ENCODE measurements at regions not wholly inside any gene's neighbourhood (a gene's known extent, or its start where the extent isn't known, plus 50 kb on each side); places are given as distances from the start of the nearest gene placed in this dataset.

DNA sequence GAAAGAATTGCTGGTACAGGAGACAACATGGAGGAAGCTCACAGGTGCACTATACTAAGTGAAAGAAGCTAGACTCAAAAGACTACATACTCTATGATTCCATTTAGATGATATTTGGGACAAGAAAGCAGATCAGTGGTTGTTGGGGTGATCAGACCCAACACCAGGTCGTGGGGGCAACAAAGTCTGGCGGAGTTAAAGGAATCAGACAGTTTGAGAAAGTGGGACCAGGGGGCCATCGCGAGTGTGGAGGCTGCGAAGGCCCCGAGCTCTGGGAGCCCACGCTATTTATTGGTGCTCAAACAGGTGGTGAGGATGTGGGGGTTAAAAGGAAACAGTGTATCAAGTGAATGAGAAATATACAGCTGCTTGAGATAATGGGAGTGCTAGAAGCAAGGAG is 282.8 kb upstream of the SGK1 start:
- CTCF ChIA-PET = interaction anchor here (0.6 kb wide), 1 partner anchor 427 kb away, joined by 3 read pairs; no protein-coding TSS in a partner anchor
- Mint-ChIP-seq H3K4me1 (no peaks in the 10 kb centered on the region), H3K36me3 (peaks cover 0 to 5% (median 4%) of the 10 kb centered on the region in 5 donors), H3K9me3 (peaks cover 0 to 19% (median 5%) of the 10 kb centered on the region in 11 donors), H3K27ac (no peak overlapping the region), H3K27me3 (peaks cover 0 to 18% (median 0%) of the 10 kb centered on the region in 5 donors), H3K4me3 (no peak overlapping the region)
- no peak for ATAC-seq
- H3K27ac ChIP-seq (ENCODE audit: low read depth, low read length) = no peak overlapping the region
- H3K27me3 ChIP-seq (ENCODE audit: control insufficient read depth in 2 of 2, insufficient read depth in 2 of 2, low read length in 2 of 2) = no peaks in the 10 kb centered on the region
- peaks cover 0 to 4% (median 0%) of the 10 kb centered on the region in 3 experiments for H3K9me3 ChIP-seq (ENCODE audit: control insufficient read depth in 2 of 3, low read length in 3 of 3)
- POLR2A ChIA-PET = no interaction called here
- intact Hi-C loops (cut with micrococcal nuclease) = no loop called here
- no peak overlapping the region for H3K4me3 ChIP-seq (ENCODE audit: low read length)
- no peaks in the 10 kb centered on the region for H3K36me3 ChIP-seq (ENCODE audit: control insufficient read depth in 2 of 3, insufficient read depth in 3 of 3, low read length in 3 of 3)
- H3K4me1 ChIP-seq (ENCODE audit: control insufficient read depth in 2 of 2, insufficient read depth in 2 of 2, low read length in 2 of 2) = no peaks in the 10 kb centered on the region
- DNase-seq = no peak

- POLR2A ChIA-PET = no interaction called here
- Histone ChIP-seq H3K27ac (ENCODE audit: low read depth, low read length) (no peak overlapping the region), H3K4me1 (ENCODE audit: control insufficient read depth in 2 of 2, insufficient read depth in 2 of 2, low read length in 2 of 2) (no peaks in the 10 kb centered on the region), H3K36me3 (ENCODE audit: control insufficient read depth in 2 of 3, insufficient read depth in 3 of 3, low read length in 3 of 3) (no peaks in the 10 kb centered on the region), H3K4me3 (ENCODE audit: low read length) (no peak overlapping the region), H3K27me3 (ENCODE audit: control insufficient read depth in 2 of 2, insufficient read depth in 2 of 2, low read length in 2 of 2) (no peaks in the 10 kb centered on the region), H3K9me3 (ENCODE audit: control insufficient read depth in 2 of 3, low read length in 3 of 3) (peaks cover 0 to 4% (median 0%) of the 10 kb centered on the region in 3 experiments)
- Mint-ChIP-seq H3K27ac (peak overlapping the region in 1 of 9 donors; percentile 10), H3K27me3 (peaks cover 0 to 18% (median 0%) of the 10 kb centered on the region in 5 donors), H3K9me3 (peaks cover 0 to 19% (median 5%) of the 10 kb centered on the region in 11 donors), H3K4me3 (no peak overlapping the region), H3K4me1 (peaks cover 0 to 8% (median 6%) of the 10 kb centered on the region in 7 donors), H3K36me3 (peaks cover 0 to 5% (median 4%) of the 10 kb centered on the region in 5 donors)
- CTCF ChIA-PET = no interaction called here
- DNase-seq (no peak), ATAC-seq (no peak)
- intact Hi-C loops (cut with micrococcal nuclease) = no loop called here
Observed at GRCh38 chr6:134599079-134599478, 281.2 kb upstream of the SGK1 start.

DNA sequence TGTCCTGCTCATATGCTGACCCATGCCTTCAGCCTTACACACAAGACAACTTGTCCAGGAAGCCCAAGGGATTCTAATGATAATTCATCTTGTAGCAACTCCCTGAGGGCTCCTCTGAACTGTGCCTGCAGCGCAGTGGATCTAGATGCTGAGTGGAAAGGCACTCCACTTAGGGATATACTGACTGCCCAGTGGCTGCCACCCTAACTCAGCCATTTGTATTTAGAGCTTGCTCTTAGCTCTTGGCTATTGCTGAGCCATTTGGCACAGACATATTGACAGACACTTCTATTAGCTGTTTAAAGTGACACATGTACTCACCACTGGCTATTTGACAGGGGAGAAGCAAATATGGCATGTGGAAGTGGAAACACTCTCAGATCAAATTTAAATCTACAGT is 278.3 kb upstream of the SGK1 start:
- Histone ChIP-seq H3K4me3 (ENCODE audit: low read length) (no peak overlapping the region), H3K27ac (ENCODE audit: low read depth, low read length) (no peak overlapping the region), H3K4me1 (ENCODE audit: control insufficient read depth in 2 of 2, insufficient read depth in 2 of 2, low read length in 2 of 2) (no peaks in the 10 kb centered on the region), H3K27me3 (ENCODE audit: control insufficient read depth in 2 of 2, insufficient read depth in 2 of 2, low read length in 2 of 2) (no peaks in the 10 kb centered on the region), H3K36me3 (ENCODE audit: control insufficient read depth in 2 of 3, insufficient read depth in 3 of 3, low read length in 3 of 3) (no peaks in the 10 kb centered on the region), H3K9me3 (ENCODE audit: control insufficient read depth in 2 of 3, low read length in 3 of 3) (peaks cover 0 to 4% (median 0%) of the 10 kb centered on the region in 3 experiments)
- DNase-seq = no peak
- peaks cover 0 to 11% (median 5%) of the 10 kb centered on the region in 11 donors for H3K9me3 Mint-ChIP-seq
- ChIA-PET CTCF (no interaction called here), POLR2A (interaction anchor here (0.6 to 0.8 kb wide), 2 partner anchors 13 to 288 kb away, joined by 3 read pairs; no protein-coding TSS in a partner anchor)
- intact Hi-C loops (cut with micrococcal nuclease) = no loop called here
- H3K4me1 Mint-ChIP-seq = peaks cover 0 to 10% (median 7%) of the 10 kb centered on the region in 7 donors
- peaks cover 0 to 10% (median 0%) of the 10 kb centered on the region in 5 donors for H3K27me3 Mint-ChIP-seq
- H3K36me3 Mint-ChIP-seq = peaks cover 0 to 5% (median 2%) of the 10 kb centered on the region in 5 donors
- no peak overlapping the region for H3K4me3 Mint-ChIP-seq
- no peak overlapping the region for H3K27ac Mint-ChIP-seq
- ATAC-seq = no peak

DNA sequence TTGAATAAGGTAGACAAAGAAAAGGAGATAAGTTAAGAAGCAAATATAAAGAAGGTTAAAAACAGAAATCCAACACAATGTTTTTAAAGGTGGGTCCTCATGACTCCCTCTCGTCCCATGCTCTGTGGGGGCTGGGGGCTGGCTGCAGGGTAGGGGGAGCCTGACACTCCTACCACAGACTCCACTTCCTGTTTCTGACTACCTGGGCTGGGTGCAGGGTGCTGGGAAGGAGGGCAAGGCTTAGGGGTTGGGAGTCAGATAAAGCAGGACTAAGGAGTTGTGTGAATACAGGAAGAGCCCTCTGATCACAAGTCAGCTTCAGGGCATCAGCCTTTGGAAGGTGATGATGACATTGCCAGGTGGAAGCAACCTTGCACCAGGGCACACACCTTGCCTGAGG is 277.0 kb upstream of the SGK1 start:
- Mint-ChIP-seq H3K4me1 (peaks cover 0 to 10% (median 7%) of the 10 kb centered on the region in 7 donors), H3K27me3 (peaks cover 0 to 4% (median 0%) of the 10 kb centered on the region in 5 donors), H3K36me3 (no peaks in the 10 kb centered on the region), H3K4me3 (no peak overlapping the region), H3K27ac (peak overlapping the region in 2 of 9 donors; percentile 65 to 66), H3K9me3 (peaks cover 0 to 2% (median 0%) of the 10 kb centered on the region in 11 donors)
- Histone ChIP-seq H3K9me3 (ENCODE audit: control insufficient read depth in 2 of 3, low read length in 3 of 3) (no peaks in the 10 kb centered on the region), H3K4me3 (ENCODE audit: low read length) (no peak overlapping the region), H3K27me3 (ENCODE audit: control insufficient read depth in 2 of 2, insufficient read depth in 2 of 2, low read length in 2 of 2) (no peaks in the 10 kb centered on the region), H3K4me1 (ENCODE audit: control insufficient read depth in 2 of 2, insufficient read depth in 2 of 2, low read length in 2 of 2) (no peaks in the 10 kb centered on the region), H3K36me3 (ENCODE audit: control insufficient read depth in 2 of 3, insufficient read depth in 3 of 3, low read length in 3 of 3) (no peaks in the 10 kb centered on the region), H3K27ac (ENCODE audit: low read depth, low read length) (no peak overlapping the region)
- ChIA-PET POLR2A (no interaction called here), CTCF (no interaction called here)
- intact Hi-C loops (cut with micrococcal nuclease) = no loop called here
- DNase-seq (no peak), ATAC-seq (no peak)

GRCh38 chr6:134593887-134594286 is 276.0 kb upstream of the SGK1 start:
- Histone ChIP-seq H3K27ac (ENCODE audit: low read depth, low read length) (no peak overlapping the region), H3K4me1 (ENCODE audit: control insufficient read depth in 2 of 2, insufficient read depth in 2 of 2, low read length in 2 of 2) (no peaks in the 10 kb centered on the region), H3K4me3 (ENCODE audit: low read length) (no peak overlapping the region), H3K36me3 (ENCODE audit: control insufficient read depth in 2 of 3, insufficient read depth in 3 of 3, low read length in 3 of 3) (no peaks in the 10 kb centered on the region), H3K9me3 (ENCODE audit: control insufficient read depth in 2 of 3, low read length in 3 of 3) (no peaks in the 10 kb centered on the region), H3K27me3 (ENCODE audit: control insufficient read depth in 2 of 2, insufficient read depth in 2 of 2, low read length in 2 of 2) (no peaks in the 10 kb centered on the region)
- Mint-ChIP-seq H3K4me3 (no peak overlapping the region), H3K27me3 (peaks cover 0 to 4% (median 0%) of the 10 kb centered on the region in 5 donors), H3K27ac (no peak overlapping the region), H3K36me3 (no peaks in the 10 kb centered on the region), H3K9me3 (no peaks in the 10 kb centered on the region), H3K4me1 (peaks cover 0 to 10% (median 7%) of the 10 kb centered on the region in 7 donors)
- peak; percentile 67 for ATAC-seq
- no peak for DNase-seq
- intact Hi-C loops (cut with micrococcal nuclease) = no loop called here
- POLR2A ChIA-PET = no interaction called here
- CTCF ChIA-PET = no interaction called here

DNA sequence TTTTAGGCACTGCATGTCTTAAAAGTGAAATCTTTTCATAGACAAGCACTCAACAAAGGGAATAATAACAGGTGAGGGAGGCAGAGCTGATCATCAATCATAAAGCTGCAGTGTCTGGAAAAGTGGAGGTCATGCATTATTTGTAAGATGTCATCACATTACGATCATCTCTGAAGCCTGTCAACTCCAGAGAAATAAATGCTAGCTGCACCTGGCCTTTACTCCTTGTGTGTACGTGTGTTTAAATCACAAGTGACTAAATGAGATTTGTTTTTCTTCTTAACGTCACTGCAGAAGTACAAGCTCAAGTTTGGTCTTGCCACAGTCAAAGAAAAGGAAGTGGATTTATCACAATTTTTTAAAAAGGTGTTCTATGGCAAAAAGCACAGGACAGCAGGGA is 275.5 kb upstream of the SGK1 start:
- intact Hi-C loops (cut with micrococcal nuclease) = no loop called here

GRCh38 chr6:134593024-134593423 is 275.1 kb upstream of the SGK1 start:
- peaks cover 0 to 8% (median 0%) of the 10 kb centered on the region in 5 donors for H3K27me3 Mint-ChIP-seq

More for the DNA sequence above, 275.5 kb upstream of the SGK1 start:
- no peaks in the 10 kb centered on the region for H3K36me3 Mint-ChIP-seq
- Histone ChIP-seq H3K4me3 (ENCODE audit: low read length) (no peak overlapping the region), H3K4me1 (ENCODE audit: control insufficient read depth in 2 of 2, insufficient read depth in 2 of 2, low read length in 2 of 2) (no peaks in the 10 kb centered on the region), H3K27me3 (ENCODE audit: control insufficient read depth in 2 of 2, insufficient read depth in 2 of 2, low read length in 2 of 2) (no peaks in the 10 kb centered on the region), H3K27ac (ENCODE audit: low read depth, low read length) (no peak overlapping the region), H3K9me3 (ENCODE audit: control insufficient read depth in 2 of 3, low read length in 3 of 3) (no peaks in the 10 kb centered on the region), H3K36me3 (ENCODE audit: control insufficient read depth in 2 of 3, insufficient read depth in 3 of 3, low read length in 3 of 3) (no peaks in the 10 kb centered on the region)
- ChIA-PET POLR2A (interaction anchor here (0.5 kb wide), 1 partner anchor 220 kb away, joined by 4 read pairs; no protein-coding TSS in a partner anchor), CTCF (no interaction called here)
- H3K27me3 Mint-ChIP-seq = peaks cover 0 to 6% (median 0%) of the 10 kb centered on the region in 5 donors
- DNase-seq (no peak), ATAC-seq (no peak)
- H3K4me3 Mint-ChIP-seq = no peak overlapping the region
- no peaks in the 10 kb centered on the region for H3K9me3 Mint-ChIP-seq
- H3K4me1 Mint-ChIP-seq = peaks cover 0 to 10% (median 7%) of the 10 kb centered on the region in 7 donors
- no peak overlapping the region for H3K27ac Mint-ChIP-seq

More at GRCh38 chr6:134593024-134593423, 275.1 kb upstream of the SGK1 start:
- DNase-seq = no peak
- Histone ChIP-seq H3K27ac (ENCODE audit: low read depth, low read length) (no peak overlapping the region), H3K9me3 (ENCODE audit: control insufficient read depth in 2 of 3, low read length in 3 of 3) (no peaks in the 10 kb centered on the region), H3K36me3 (ENCODE audit: control insufficient read depth in 2 of 3, insufficient read depth in 3 of 3, low read length in 3 of 3) (no peaks in the 10 kb centered on the region), H3K27me3 (ENCODE audit: control insufficient read depth in 2 of 2, insufficient read depth in 2 of 2, low read length in 2 of 2) (no peaks in the 10 kb centered on the region), H3K4me1 (ENCODE audit: control insufficient read depth in 2 of 2, insufficient read depth in 2 of 2, low read length in 2 of 2) (no peaks in the 10 kb centered on the region), H3K4me3 (ENCODE audit: low read length) (no peak overlapping the region)
- POLR2A ChIA-PET = interaction anchor here (0.5 kb wide), 1 partner anchor 219 kb away, joined by 4 read pairs; no protein-coding TSS in a partner anchor
- H3K4me3 Mint-ChIP-seq = no peak overlapping the region
- CTCF ChIA-PET = no interaction called here
- H3K36me3 Mint-ChIP-seq = no peaks in the 10 kb centered on the region
- H3K27ac Mint-ChIP-seq = no peak overlapping the region
- ATAC-seq = no peak
- H3K4me1 Mint-ChIP-seq = peaks cover 0 to 10% (median 7%) of the 10 kb centered on the region in 7 donors
- intact Hi-C loops (cut with micrococcal nuclease) = no loop called here
- peaks cover 0 to 2% (median 0%) of the 10 kb centered on the region in 11 donors for H3K9me3 Mint-ChIP-seq
